ENCODE measurements at regions not wholly inside any gene's neighbourhood (a gene's known extent, or its start where the extent isn't known, plus 50 kb on each side); places are given as distances from the start of the nearest gene placed in this dataset.

GRCh38 chr10:113357681-113358300 is 195.1 kb upstream of the HABP2 start:
- no peak for DNase-seq
- Histone ChIP-seq H3K9me3 (replicated peaks) (no peaks in the 10 kb centered on the region), H3K36me3 (no peaks in the 10 kb centered on the region), H3K4me3 (no peak overlapping the region), H3K27me3 (ENCODE audit: low read depth) (peaks cover 37% of the 10 kb centered on the region), H3K27ac (replicated peaks) (no peak overlapping the region), H3K4me1 (no peaks in the 10 kb centered on the region)
- no peak for TF ChIP-seq CTCF (IDR thresholded peaks at IDR 0.05; ENCODE audit: borderline replicate concordance)
- intact Hi-C loops (cut with micrococcal nuclease): no loop called here

- no peak overlapping the region for H3K4me3 ChIP-seq
- no peak for TF ChIP-seq CTCF (IDR thresholded peaks at IDR 0.05; ENCODE audit: borderline replicate concordance)
- H3K36me3 ChIP-seq: no peaks in the 10 kb centered on the region
- peaks cover 33% of the 10 kb centered on the region for H3K27me3 ChIP-seq (ENCODE audit: low read depth)
- DNase-seq: no peak
- no peak overlapping the region for H3K27ac ChIP-seq (replicated peaks)
- H3K4me1 ChIP-seq: no peaks in the 10 kb centered on the region
- intact Hi-C loops (cut with micrococcal nuclease): no loop called here
- H3K9me3 ChIP-seq (replicated peaks): no peaks in the 10 kb centered on the region
These were observed 193.2 kb upstream of the HABP2 start for GRCh38 chr10:113359655-113360054.

GRCh38 chr10:113360870-113361269 is 192.0 kb upstream of the HABP2 start:
- TF ChIP-seq CTCF (IDR thresholded peaks at IDR 0.05; ENCODE audit: borderline replicate concordance): no peak
- Histone ChIP-seq H3K36me3 (no peaks in the 10 kb centered on the region), H3K27me3 (ENCODE audit: low read depth) (peaks cover 22% of the 10 kb centered on the region), H3K27ac (replicated peaks) (no peak overlapping the region), H3K9me3 (replicated peaks) (peaks cover 7% of the 10 kb centered on the region), H3K4me3 (no peak overlapping the region), H3K4me1 (no peaks in the 10 kb centered on the region)
- DNase-seq: no peak
- intact Hi-C loops (cut with micrococcal nuclease): no loop called here

GRCh38 chr10:113362645-113363091 is 190.2 kb upstream of the HABP2 start:
- intact Hi-C loops (cut with micrococcal nuclease): no loop called here
- Histone ChIP-seq H3K4me1 (no peaks in the 10 kb centered on the region), H3K4me3 (no peak overlapping the region), H3K9me3 (replicated peaks) (peaks cover 10% of the 10 kb centered on the region), H3K27me3 (ENCODE audit: low read depth) (peaks cover 22% of the 10 kb centered on the region), H3K36me3 (no peaks in the 10 kb centered on the region), H3K27ac (replicated peaks) (peak overlapping the region; percentile 42)
- no peak for DNase-seq
- TF ChIP-seq CTCF (IDR thresholded peaks at IDR 0.05; ENCODE audit: borderline replicate concordance): no peak

- DNase-seq: no peak
- Histone ChIP-seq H3K27me3 (ENCODE audit: low read depth) (peaks cover 8% of the 10 kb centered on the region), H3K36me3 (no peaks in the 10 kb centered on the region), H3K4me1 (no peaks in the 10 kb centered on the region), H3K4me3 (no peak overlapping the region), H3K9me3 (replicated peaks) (peaks cover 10% of the 10 kb centered on the region), H3K27ac (replicated peaks) (no peak overlapping the region)
- intact Hi-C loops (cut with micrococcal nuclease): no loop called here
- no peak for TF ChIP-seq CTCF (IDR thresholded peaks at IDR 0.05; ENCODE audit: borderline replicate concordance)
These were observed 188.6 kb upstream of the HABP2 start for GRCh38 chr10:113364227-113364626.

All from left ventricle myocardium inferior (tissue), 1 donor.